Neuron (in vitro differentiated cells): ENCODE measurements at regions not wholly inside any gene's neighbourhood (a gene's known extent, or its start where the extent isn't known, plus 50 kb on each side); places are given as distances from the start of the nearest gene placed in this dataset.

Experiments used
- H2AFZ ChIP-seq: one replicate; pipeline ENCODE4 v1.6.1; 2013; ENCODE audit warnings: low read depth, mild to moderate bottlenecking, inconsistent platforms, low read length, moderate library complexity
- H3K27me3 ChIP-seq: one replicate; pipeline ENCODE4 v1.6.1; 2013; ENCODE audit warnings: low read length; ENCODE audit not compliant: insufficient read depth
- H3K36me3 ChIP-seq: one replicate; pipeline ENCODE4 v1.6.1; 2013; ENCODE audit warnings: low read length; ENCODE audit not compliant: insufficient read depth
- H3K4me1 ChIP-seq: one replicate; pipeline ENCODE4 v1.6.1; 2013; ENCODE audit warnings: low read length; ENCODE audit not compliant: insufficient read depth
- H3K4me3 ChIP-seq: 2 replicates; pipeline ENCODE4 v1.5.1; 2013; ENCODE audit warnings: mild to moderate bottlenecking, low read length, moderate library complexity
- H3K9me3 ChIP-seq: one replicate; pipeline ENCODE4 v1.6.1; 2013; ENCODE audit warnings: low read length

DNA sequence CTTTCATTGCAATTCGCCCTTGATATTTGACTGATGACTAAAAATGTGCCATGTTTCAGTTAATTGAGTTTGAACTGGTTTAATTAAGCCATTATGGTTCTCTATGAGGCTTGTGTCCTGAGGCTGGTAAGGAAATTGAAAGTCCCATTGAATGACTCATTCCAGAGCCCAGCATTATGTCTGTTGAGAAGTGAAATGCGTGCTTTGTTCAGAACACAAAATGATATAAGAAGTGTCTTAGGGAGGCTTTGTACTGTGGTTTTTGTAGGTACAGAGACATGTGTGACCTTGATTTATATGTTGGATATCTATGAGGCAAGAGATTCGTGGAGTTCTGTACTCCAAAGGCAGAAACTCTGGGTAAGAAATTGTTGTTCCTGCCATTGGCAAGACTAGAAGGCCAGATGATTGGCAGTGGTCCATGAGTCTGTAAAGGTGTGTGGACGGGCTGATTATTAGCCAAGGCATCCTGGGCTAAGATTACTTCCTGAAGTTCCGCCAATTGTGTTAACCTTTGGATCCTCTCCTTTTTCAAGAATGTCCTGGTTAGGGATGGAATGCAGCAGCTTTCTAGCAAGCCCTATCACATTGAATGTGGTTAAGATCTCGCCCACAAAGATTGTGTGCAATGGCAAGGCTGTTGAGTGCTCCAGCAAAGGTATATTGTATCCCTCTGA lies 103.7 kb downstream of the NPIPB5 start:
- Histone ChIP-seq H3K36me3 (no peaks in the 10 kb centered on the region), H3K4me3 (no peak overlapping the region), H3K9me3 (no peaks in the 10 kb centered on the region)

GRCh38 chr16:22618842-22619241 lies 108.2 kb downstream of the NPIPB5 start:
- no peaks in the 10 kb centered on the region for H3K36me3 ChIP-seq
- H3K9me3 ChIP-seq = no peaks in the 10 kb centered on the region
- no peak overlapping the region for H2AFZ ChIP-seq
- H3K4me1 ChIP-seq = no peaks in the 10 kb centered on the region
- H3K27me3 ChIP-seq = no peaks in the 10 kb centered on the region
- H3K4me3 ChIP-seq = no peak overlapping the region

More for the DNA sequence above, 103.7 kb downstream of the NPIPB5 start:
- no peaks in the 10 kb centered on the region for H3K4me1 ChIP-seq
- H3K27me3 ChIP-seq = no peaks in the 10 kb centered on the region
- no peak overlapping the region for H2AFZ ChIP-seq

GRCh38 chr16:22621586-22622155 lies 111.0 kb downstream of the NPIPB5 start:
- no peak overlapping the region for H2AFZ ChIP-seq
- H3K27me3 ChIP-seq = no peaks in the 10 kb centered on the region
- no peaks in the 10 kb centered on the region for H3K4me1 ChIP-seq
- H3K9me3 ChIP-seq = no peaks in the 10 kb centered on the region
- H3K36me3 ChIP-seq = no peaks in the 10 kb centered on the region
- H3K4me3 ChIP-seq = no peak overlapping the region

DNA sequence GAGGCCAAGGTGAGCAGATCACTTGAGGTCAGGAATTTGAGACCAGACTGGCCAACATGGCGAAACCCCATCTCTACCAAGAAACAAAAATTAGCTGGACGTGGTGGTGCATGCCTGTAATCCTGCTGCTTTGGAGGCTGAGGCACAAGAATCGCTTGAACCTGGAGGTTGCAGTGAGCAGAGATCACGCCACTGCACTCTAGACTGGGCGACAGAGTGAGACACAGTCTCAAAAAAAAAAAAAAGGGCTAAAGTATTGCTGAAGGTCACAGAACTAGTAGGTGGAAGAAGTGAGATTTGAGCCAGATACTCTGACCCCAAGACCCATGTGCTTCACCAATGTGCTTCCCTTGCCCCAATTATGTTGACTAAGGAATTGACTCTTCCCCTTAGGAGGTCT lies 112.0 kb downstream of the NPIPB5 start:
- Histone ChIP-seq H3K4me1 (no peaks in the 10 kb centered on the region), H3K36me3 (no peaks in the 10 kb centered on the region), H3K4me3 (no peak overlapping the region), H3K27me3 (no peaks in the 10 kb centered on the region), H3K9me3 (no peaks in the 10 kb centered on the region), H2AFZ (no peak overlapping the region)

DNA sequence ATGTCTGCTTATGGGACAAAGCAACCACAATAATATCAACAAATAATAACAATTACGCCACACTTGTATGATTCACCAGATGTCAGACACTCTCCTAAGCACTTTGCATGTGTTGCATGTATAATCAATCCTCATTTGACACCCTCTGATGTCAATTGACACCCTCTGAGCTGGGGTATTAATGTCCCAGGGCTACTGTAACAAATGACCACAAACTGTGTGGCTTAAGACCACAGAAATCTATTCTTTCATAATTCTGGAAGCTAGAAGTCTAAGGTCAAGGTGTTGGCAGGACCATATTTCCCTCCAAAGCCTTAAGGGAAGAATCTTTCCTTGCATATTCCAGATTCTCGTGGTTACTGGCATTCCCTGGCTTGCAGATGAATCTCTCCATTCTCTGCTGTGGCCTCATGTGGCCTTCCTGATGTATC lies 112.7 kb downstream of the NPIPB5 start:
- no peaks in the 10 kb centered on the region for H3K4me1 ChIP-seq
- H3K9me3 ChIP-seq = no peaks in the 10 kb centered on the region
- H3K27me3 ChIP-seq = no peaks in the 10 kb centered on the region
- no peaks in the 10 kb centered on the region for H3K36me3 ChIP-seq
- H3K4me3 ChIP-seq = no peak overlapping the region
- H2AFZ ChIP-seq = no peak overlapping the region

DNA sequence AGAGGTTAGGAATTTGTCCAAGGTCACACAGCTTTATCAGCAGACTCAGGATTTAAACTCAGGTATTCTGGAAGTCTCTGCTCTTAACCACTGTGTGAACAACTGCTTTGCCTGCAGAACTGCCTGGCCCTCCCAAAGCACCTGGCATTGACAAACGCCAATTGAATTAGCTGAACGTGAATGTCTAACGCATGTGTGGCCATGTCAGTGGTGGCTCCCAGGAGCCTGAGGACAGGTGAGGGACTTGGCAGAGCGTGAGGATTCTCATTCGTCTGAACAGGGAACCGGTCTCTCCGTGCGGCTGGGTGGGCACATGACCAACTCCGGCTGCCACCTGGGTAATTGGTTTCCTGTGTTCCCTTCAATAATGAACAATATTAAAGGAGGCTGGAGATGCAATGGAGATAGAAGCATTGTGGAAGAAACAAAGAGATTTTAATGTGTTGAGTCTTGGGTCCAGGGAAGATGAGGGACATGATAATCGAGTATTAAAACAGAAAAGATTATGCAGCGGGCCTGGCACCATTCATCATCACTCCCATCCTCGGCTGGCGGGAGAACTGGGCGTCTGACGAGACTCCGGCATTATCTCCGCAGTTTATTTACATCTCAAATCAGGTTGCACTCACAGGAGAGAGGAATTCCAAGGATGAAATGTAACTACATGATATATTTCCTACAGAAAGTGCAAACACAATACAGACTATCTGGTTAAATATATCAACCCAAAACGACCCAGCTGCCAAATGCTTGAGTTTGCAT lies 113.5 kb downstream of the NPIPB5 start:
- Histone ChIP-seq H3K36me3 (no peaks in the 10 kb centered on the region), H3K9me3 (no peaks in the 10 kb centered on the region), H3K4me1 (no peaks in the 10 kb centered on the region), H3K27me3 (no peaks in the 10 kb centered on the region), H2AFZ (no peak overlapping the region), H3K4me3 (no peak overlapping the region)

DNA sequence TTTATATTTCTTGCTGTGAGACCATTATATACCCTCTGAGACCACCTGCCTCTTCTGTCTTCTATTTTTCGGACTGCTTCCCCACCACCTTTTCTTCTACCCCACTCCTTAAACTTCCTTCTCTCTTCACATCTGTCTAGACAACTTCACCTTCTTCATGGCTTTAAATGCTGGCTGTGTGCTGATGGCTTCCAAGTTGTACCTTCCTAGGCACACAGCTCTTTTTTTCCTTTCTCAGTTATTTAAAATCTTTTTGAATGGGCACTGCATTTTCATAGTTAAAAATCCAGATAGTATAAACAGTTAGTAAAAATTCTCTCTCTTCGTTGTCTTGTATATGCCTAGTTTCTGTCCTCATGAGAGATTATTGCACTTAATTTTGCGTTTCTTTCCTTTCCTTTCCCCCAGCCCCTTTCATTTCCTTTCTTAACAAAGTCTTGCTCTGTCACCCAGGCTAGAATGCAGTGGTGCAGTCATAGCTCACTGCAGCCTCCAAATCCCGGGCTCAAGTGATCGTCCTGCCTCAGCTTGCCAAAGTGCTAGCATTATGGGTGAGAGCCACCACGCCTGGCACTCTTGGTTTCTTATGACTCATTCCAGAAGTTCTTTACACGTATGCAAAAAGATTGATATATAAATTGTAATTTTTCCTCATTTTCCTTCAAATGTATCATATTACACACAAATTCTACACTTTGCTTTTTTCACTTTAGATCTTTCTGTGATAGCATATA lies 114.3 kb downstream of the NPIPB5 start:
- Histone ChIP-seq H3K4me1 (no peaks in the 10 kb centered on the region), H3K9me3 (no peaks in the 10 kb centered on the region), H3K4me3 (no peak overlapping the region), H3K27me3 (no peaks in the 10 kb centered on the region), H2AFZ (no peak overlapping the region), H3K36me3 (no peaks in the 10 kb centered on the region)

GRCh38 chr16:22625967-22626366 lies 115.3 kb downstream of the NPIPB5 start:
- Histone ChIP-seq H3K36me3 (no peaks in the 10 kb centered on the region), H3K4me1 (no peaks in the 10 kb centered on the region), H3K4me3 (no peak overlapping the region), H2AFZ (no peak overlapping the region), H3K9me3 (no peaks in the 10 kb centered on the region), H3K27me3 (no peaks in the 10 kb centered on the region)

DNA sequence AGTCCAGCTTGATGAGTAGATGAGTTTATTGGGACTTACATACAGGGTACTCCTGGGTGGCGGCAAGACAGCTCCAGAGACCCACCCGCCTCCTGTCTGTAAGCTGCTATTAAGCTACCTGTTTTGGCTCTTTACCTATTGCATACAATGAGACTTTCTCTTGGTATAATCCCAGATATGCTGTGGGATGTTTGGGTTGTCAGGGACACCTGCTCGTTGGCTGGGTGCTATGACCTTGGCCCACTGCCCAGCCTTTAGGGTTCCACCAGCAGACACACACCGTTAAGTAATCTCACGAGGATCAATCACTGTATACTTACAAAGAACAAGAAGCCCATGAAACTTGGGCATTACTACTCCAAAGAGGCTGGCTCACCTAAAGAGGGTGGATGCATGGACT lies 116.4 kb downstream of the NPIPB5 start:
- H3K9me3 ChIP-seq = no peaks in the 10 kb centered on the region
- no peak overlapping the region for H3K4me3 ChIP-seq
- H3K27me3 ChIP-seq = no peaks in the 10 kb centered on the region
- H3K4me1 ChIP-seq = no peaks in the 10 kb centered on the region
- H2AFZ ChIP-seq = no peak overlapping the region
- no peaks in the 10 kb centered on the region for H3K36me3 ChIP-seq

- H3K4me3 ChIP-seq = no peak overlapping the region
- no peaks in the 10 kb centered on the region for H3K27me3 ChIP-seq
- no peaks in the 10 kb centered on the region for H3K9me3 ChIP-seq
- H2AFZ ChIP-seq = no peak overlapping the region
- no peaks in the 10 kb centered on the region for H3K4me1 ChIP-seq
- no peaks in the 10 kb centered on the region for H3K36me3 ChIP-seq
These were observed 118.3 kb downstream of the NPIPB5 start for GRCh38 chr16:22628994-22629393.

DNA sequence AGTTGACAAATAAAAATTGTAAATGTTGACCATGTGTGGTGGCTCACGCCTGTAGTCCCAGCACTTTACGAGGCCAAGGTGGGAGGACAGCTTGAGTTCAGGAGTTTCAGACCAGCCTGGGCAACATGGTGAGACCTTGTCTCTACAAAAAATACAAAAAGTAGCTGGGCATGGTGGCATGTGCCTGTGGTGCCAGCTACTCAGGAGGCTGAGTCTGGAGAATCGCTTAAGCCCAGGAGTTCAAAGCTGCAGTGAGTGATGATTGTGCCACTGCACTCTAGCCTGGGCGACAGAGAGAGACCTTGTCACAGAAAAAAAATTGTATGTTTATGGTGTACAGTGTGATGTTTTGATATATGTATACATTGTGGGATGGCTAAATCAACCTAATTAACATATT lies 119.6 kb downstream of the NPIPB5 start:
- Histone ChIP-seq H2AFZ (no peak overlapping the region), H3K36me3 (no peaks in the 10 kb centered on the region), H3K9me3 (no peaks in the 10 kb centered on the region), H3K4me3 (no peak overlapping the region), H3K4me1 (no peaks in the 10 kb centered on the region), H3K27me3 (peaks cover 3% of the 10 kb centered on the region)

DNA sequence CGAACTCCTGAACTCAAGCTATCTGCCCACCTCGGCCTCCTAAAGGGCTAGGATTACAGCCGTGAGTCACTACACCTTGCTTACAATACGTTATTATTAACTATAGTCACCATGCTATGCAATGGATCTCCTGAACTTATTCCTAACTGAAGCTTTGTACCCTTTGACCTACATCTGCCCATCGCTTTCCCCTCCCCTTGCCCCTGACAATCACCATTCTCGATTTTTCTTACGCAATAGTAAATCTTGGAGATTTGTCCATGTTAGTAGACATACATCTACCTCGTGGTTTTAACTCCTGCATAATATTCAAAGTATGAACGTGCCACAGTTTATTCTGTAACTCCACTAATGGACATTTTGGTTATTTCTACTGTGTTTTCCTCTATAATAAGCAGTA lies 120.6 kb downstream of the NPIPB5 start:
- Histone ChIP-seq H3K4me1 (no peaks in the 10 kb centered on the region), H2AFZ (no peak overlapping the region), H3K9me3 (no peaks in the 10 kb centered on the region), H3K4me3 (no peak overlapping the region), H3K36me3 (no peaks in the 10 kb centered on the region), H3K27me3 (peaks cover 3% of the 10 kb centered on the region)

GRCh38 chr16:22632606-22633005 lies 121.9 kb downstream of the NPIPB5 start:
- peaks cover 3% of the 10 kb centered on the region for H3K27me3 ChIP-seq
- H3K4me1 ChIP-seq = no peaks in the 10 kb centered on the region
- H2AFZ ChIP-seq = no peak overlapping the region
- H3K4me3 ChIP-seq = no peak overlapping the region
- H3K36me3 ChIP-seq = no peaks in the 10 kb centered on the region
- no peaks in the 10 kb centered on the region for H3K9me3 ChIP-seq
